Islet of Langerhans (tissue), 1 donor: ENCODE measurements at regions not wholly inside any gene's neighbourhood (a gene's known extent, or its start where the extent isn't known, plus 50 kb on each side); places are given as distances from the start of the nearest gene placed in this dataset.
"Not testable (repeated sequence)": the region's sequence is repeated elsewhere in the genome, so short reads cannot be mapped to it uniquely, and the experiment has no call there.

Source experiments
- FAIRE-seq: peaks from one replicate; lab custom pipeline; 2011; peaks lifted over from hg19 to GRCh38; lab: Jason Lieb, UNC

DNA sequence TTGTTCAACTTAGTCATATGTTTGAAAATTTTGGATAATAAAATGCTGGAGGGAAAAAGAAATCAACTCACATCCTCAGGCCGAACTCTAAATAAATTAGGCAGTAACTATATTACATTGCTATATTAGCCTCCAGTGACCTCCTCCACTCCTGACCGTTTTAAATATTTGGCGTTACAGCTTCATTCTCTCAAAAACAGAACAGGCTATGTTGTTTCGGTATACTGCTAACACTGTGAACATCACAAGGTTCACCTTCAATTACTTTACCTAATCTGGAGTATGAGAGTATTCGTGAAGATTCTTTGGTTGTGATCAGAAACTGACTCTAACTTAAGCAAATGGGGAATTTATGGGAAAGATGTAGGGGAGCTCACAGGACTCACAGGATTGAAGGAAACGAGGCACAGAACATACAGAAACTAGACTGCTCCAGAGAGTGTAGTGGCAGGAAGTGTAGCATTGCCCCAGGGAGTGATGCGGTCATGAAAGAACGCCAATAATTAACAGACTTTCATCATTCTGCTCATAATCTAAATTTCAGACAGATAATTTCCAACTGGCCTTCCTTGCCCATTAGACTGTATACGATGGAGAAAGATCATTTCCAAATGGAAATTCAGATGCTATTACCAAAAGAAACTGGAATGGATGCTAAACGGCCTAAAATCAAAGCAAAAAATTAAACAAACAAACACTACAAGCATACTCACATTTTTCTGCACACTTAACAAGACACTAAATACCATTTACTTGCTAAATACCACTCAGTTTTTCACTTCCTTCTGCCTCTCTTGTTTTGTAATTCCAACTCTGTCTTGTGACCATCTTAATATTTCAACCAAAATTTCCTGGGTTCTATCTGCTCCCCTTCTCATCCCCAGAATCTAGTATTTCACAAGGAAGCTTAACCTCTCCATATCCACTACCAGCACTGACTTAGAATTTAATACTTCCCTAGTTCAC is 110.1 kb upstream of the LPAR1 start:
- no peak for FAIRE-seq

- no peak for FAIRE-seq
Measured at GRCh38 chr9:111147041-111147440, 108.8 kb upstream of the LPAR1 start.

DNA sequence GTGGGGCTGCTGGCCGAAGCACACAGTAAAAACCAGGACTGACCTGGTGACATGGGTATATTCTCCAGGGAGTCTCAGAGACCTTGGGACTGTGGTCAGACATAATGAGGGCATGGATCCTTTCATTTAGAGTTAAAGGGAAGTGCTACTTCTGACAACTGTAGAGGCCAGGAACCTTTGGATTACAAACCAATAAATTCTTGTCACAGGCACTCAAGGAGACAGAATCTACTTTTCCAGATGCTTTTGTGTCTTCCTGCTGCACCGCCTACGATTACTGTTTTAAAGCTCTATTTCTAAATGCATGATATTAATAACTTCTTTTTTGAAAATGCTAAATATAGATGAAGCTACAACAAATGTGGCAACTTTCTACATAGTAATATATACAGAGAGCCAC is 106.5 kb upstream of the LPAR1 start:
- no peak for FAIRE-seq

- no peak for FAIRE-seq
Measured at GRCh38 chr9:111136180-111136579, 97.9 kb upstream of the LPAR1 start.

DNA sequence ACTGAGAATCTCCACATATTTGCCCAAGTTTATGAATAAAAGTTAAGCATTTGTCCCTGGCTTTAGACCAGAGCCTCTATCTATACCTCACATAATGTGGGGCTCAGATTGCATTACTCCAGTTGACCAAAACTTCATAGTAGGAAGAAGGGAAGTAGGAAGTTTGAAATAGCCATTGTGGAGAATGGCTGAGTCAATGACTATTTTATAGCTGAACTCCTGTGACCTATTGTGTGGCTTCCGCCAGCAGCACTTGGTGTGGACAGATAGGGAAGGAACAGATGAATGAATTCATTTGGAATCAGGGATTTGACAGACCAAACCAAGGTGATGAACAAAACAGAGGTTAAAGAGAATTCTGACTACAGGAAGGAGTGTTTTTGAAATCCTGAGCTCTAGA is 92.9 kb upstream of the LPAR1 start:
- no peak for FAIRE-seq

DNA sequence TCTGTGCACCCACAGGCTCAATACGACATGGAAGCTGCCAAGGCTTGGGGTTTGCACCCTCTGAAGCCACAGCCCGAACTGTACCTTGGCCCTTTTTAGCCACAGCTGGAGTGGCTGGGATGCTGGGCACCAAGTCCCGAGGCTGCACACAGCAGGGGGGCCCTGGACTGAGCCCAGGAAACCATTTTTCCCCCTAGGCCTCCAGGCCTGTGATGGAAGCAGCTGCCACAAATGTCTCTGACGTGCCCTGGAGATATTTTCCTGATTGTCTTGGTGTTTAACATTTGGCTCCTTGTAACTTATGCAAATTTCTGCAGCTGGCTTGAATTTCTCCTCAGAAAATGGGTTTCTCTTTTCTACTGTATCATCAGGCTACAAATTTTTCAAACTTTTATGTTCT is 82.3 kb upstream of the LPAR1 start:
- no peak for FAIRE-seq

- FAIRE-seq = no peak
Measured at GRCh38 chr9:111118256-111118948, 80.1 kb upstream of the LPAR1 start.

DNA sequence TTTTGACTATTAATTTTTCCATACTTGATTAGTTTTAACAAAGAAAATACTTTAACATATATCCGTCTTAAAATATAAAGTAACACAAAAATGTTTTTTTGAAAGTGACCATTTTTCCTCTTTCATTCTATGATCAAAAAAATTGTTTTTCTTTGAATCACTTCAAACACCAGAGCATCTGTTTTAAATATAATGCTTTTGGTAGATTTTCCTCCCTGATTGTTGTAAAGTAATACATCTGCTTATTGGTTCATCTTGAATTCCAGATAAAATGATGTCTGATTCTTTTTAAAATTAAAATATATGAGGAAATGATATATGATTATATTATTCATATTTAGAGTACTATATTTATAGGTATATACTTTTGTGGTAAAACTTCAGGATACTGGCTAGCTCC is 76.2 kb upstream of the LPAR1 start:
- FAIRE-seq = no peak

GRCh38 chr9:111113712-111114111 is 75.4 kb upstream of the LPAR1 start:
- FAIRE-seq = no peak

- FAIRE-seq = no peak
Measured at GRCh38 chr9:111110805-111111204, 72.5 kb upstream of the LPAR1 start.

- FAIRE-seq = no peak
Measured at GRCh38 chr9:111108946-111109345, 70.7 kb upstream of the LPAR1 start.

- FAIRE-seq = no peak
Measured at GRCh38 chr9:111107141-111107540, 68.9 kb upstream of the LPAR1 start.

DNA sequence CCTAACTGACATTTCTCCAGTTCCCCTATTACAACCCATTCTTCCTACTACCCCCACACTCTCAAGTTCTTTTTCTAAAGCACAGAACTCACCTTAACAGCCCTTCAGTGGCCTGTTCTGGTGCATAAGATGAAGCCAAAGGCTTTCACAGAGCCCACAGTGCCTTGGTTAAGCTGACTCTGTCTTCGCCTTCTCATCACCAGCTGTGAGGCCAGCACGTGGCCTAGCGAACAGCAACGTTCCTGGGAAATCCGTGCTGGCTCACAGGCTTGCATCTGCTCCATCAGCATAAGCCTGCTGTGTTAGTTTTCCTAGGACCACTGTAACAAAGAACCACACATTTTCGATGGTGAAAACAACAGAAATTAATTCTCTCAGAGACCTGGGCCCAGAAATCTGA is 67.9 kb upstream of the LPAR1 start:
- FAIRE-seq = no peak

DNA sequence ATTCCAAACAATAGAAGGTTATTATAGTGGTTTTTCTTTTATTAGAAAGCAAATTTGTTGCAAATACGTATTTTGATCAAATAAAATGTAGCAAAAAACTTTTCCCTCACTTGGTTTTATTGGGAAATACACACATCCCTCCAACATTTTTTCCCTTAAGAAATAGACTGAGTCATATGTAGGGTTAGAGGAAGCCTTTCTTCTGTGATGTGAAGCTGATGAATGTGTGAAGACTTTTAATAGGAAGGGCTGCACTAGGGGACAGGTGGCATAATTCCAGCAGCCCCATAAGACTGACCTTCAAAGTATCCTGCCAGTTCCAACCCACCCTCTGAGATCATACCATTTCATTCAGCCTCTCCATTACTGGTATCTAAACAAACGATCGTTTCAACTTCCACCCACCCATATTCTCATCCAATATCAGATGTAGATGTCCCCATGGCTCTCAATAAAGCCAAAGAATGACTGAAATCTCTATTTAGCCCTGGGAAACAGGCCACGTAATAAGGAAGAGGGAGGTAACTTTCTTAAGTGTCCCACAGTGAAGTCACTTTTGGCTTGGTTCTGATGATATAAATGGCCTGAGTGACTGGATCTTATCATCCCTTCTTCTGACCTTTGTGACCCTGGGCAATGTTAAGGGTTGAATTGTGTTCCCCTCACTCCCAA is 64.7 kb upstream of the LPAR1 start:
- no peak for FAIRE-seq

- no peak for FAIRE-seq
Measured at GRCh38 chr9:111099199-111100008, 61.1 kb upstream of the LPAR1 start.

- no peak for FAIRE-seq
Measured at GRCh38 chr9:111098093-111098492, 59.8 kb upstream of the LPAR1 start.

GRCh38 chr9:111096051-111096450 is 57.8 kb upstream of the LPAR1 start:
- FAIRE-seq = no peak

- no peak for FAIRE-seq
Measured at GRCh38 chr9:111095441-111095840, 57.2 kb upstream of the LPAR1 start.

- no peak for FAIRE-seq
Measured at GRCh38 chr9:111094958-111095357, 56.7 kb upstream of the LPAR1 start.

- FAIRE-seq = no peak
Measured at GRCh38 chr9:111094433-111094924, 56.2 kb upstream of the LPAR1 start.

DNA sequence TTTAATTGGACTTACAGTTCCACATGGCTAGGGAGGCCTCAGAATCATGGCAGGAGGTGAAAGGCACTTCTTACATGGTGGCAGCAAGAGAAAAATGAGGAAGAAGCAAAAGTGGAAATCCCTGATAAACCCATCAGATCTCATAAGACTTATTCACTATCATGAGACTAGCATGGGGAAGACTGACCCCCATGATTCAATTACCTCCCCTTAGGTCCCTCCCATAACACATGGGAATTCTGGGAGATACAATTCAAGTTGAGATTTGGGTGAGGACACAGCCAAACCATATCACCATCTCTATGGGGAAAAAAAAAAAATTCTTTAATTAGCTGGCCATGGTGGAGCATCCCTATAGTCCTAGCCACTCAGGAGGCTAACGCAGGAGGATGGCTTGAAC is 53.9 kb upstream of the LPAR1 start:
- not testable (repeated sequence) for FAIRE-seq
